ENCODE measurements at regions not wholly inside any gene's neighbourhood (a gene's known extent, or its start where the extent isn't known, plus 50 kb on each side); places are given as distances from the start of the nearest gene placed in this dataset.

GRCh38 chr3:13164893-13165492 lies 91.8 kb upstream of the IQSEC1 start:
- H3K9ac ChIP-seq (ENCODE audit: low read depth in 2 of 2, low read length in 2 of 2) = no peak overlapping the region
- no peaks in the 10 kb centered on the region for H3K36me3 ChIP-seq
- no peaks in the 10 kb centered on the region for H3K9me3 ChIP-seq
- H3K4me1 ChIP-seq = no peaks in the 10 kb centered on the region
- no peak overlapping the region for H3K4me3 ChIP-seq
- intact Hi-C loops (cut with DNase I) = no loop called here
- no peak for TF ChIP-seq CTCF (IDR thresholded peaks at IDR 0.05)
- no peaks in the 10 kb centered on the region for H3K27me3 ChIP-seq
- no peak overlapping the region for H3K27ac ChIP-seq
- DNase-seq = no peak

GRCh38 chr3:13163848-13164382 lies 90.7 kb upstream of the IQSEC1 start:
- no peak for DNase-seq
- no peak overlapping the region for H3K4me3 ChIP-seq
- no peaks in the 10 kb centered on the region for H3K4me1 ChIP-seq
- no peak for TF ChIP-seq CTCF (IDR thresholded peaks at IDR 0.05)
- intact Hi-C loops (cut with DNase I) = no loop called here
- no peaks in the 10 kb centered on the region for H3K27me3 ChIP-seq
- no peak overlapping the region for H3K9ac ChIP-seq (ENCODE audit: low read depth in 2 of 2, low read length in 2 of 2)
- no peaks in the 10 kb centered on the region for H3K9me3 ChIP-seq
- H3K36me3 ChIP-seq = no peaks in the 10 kb centered on the region
- H3K27ac ChIP-seq = no peak overlapping the region

- Histone ChIP-seq H3K9ac (ENCODE audit: low read depth in 2 of 2, low read length in 2 of 2) (no peak overlapping the region), H3K36me3 (no peaks in the 10 kb centered on the region), H3K27me3 (no peaks in the 10 kb centered on the region), H3K4me3 (no peak overlapping the region), H3K9me3 (no peaks in the 10 kb centered on the region), H3K27ac (no peak overlapping the region), H3K4me1 (no peaks in the 10 kb centered on the region)
- DNase-seq = no peak
- TF ChIP-seq CTCF (IDR thresholded peaks at IDR 0.05) = no peak
- intact Hi-C loops (cut with DNase I) = no loop called here
Measured at GRCh38 chr3:13162549-13163320, 89.5 kb upstream of the IQSEC1 start.

GRCh38 chr3:13161771-13162535 lies 88.7 kb upstream of the IQSEC1 start:
- TF ChIP-seq CTCF (IDR thresholded peaks at IDR 0.05) = no peak
- Histone ChIP-seq H3K9ac (ENCODE audit: low read depth in 2 of 2, low read length in 2 of 2) (no peak overlapping the region), H3K36me3 (no peaks in the 10 kb centered on the region), H3K27me3 (no peaks in the 10 kb centered on the region), H3K27ac (no peak overlapping the region), H3K4me3 (no peak overlapping the region), H3K4me1 (no peaks in the 10 kb centered on the region), H3K9me3 (no peaks in the 10 kb centered on the region)
- intact Hi-C loops (cut with DNase I) = no loop called here
- DNase-seq = no peak

- no peak for DNase-seq
- H3K27ac ChIP-seq = no peak overlapping the region
- no peak for TF ChIP-seq CTCF (IDR thresholded peaks at IDR 0.05)
- H3K9ac ChIP-seq (ENCODE audit: low read depth in 2 of 2, low read length in 2 of 2) = no peak overlapping the region
- H3K4me1 ChIP-seq = no peaks in the 10 kb centered on the region
- intact Hi-C loops (cut with DNase I) = no loop called here
- no peak overlapping the region for H3K4me3 ChIP-seq
- H3K36me3 ChIP-seq = no peaks in the 10 kb centered on the region
- H3K9me3 ChIP-seq = no peaks in the 10 kb centered on the region
- no peaks in the 10 kb centered on the region for H3K27me3 ChIP-seq
Measured at GRCh38 chr3:13161021-13161759, 88.0 kb upstream of the IQSEC1 start.
